ENCODE measurements at regions not wholly inside any gene's neighbourhood (a gene's known extent, or its start where the extent isn't known, plus 50 kb on each side); places are given as distances from the start of the nearest gene placed in this dataset.

DNA sequence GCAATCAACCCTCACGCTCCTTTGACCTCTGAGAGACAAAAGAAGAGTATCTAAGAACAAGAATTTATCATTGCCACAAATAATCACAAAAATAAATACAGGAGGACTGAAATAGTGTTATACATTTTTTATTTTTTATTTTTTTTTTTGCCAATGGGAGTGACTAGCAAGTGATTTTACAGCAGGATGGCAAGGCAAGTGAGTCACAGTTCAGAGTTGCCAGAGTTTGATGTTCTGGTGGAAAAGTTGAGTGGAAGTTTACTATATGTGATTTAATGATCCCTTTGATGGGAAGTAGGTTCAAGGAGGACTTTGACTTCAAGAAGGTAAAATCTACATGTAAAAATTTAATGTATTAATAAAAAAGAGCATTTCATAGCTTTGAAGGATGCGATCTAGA lies 2691.4 kb downstream of the PCDH9 start:
- H3K4me3 Mint-ChIP-seq (ENCODE audit: unreplicated experiment) = no peak overlapping the region
- Histone ChIP-seq H3K4me1 (ENCODE audit: insufficient read depth, low read length) (no peaks in the 10 kb centered on the region), H3K79me2 (ENCODE audit: insufficient read depth, low read length) (no peaks in the 10 kb centered on the region), H3K9ac (ENCODE audit: low read length) (no peak overlapping the region), H3K27me3 (ENCODE audit: insufficient read depth, low read length) (no peaks in the 10 kb centered on the region), H4K20me1 (ENCODE audit: insufficient read depth, low read length) (no peaks in the 10 kb centered on the region), H3K27ac (ENCODE audit: low read depth, low read length) (no peak overlapping the region), H3K36me3 (ENCODE audit: insufficient read depth, low read length) (no peaks in the 10 kb centered on the region), H3K9me3 (ENCODE audit: insufficient read depth, low read depth, low read length) (no peaks in the 10 kb centered on the region), H3K4me3 (ENCODE audit: insufficient read depth, low read depth, low read length) (no peak overlapping the region), H3K4me2 (ENCODE audit: low read length) (no peak overlapping the region), H2AFZ (ENCODE audit: low read depth, low read length) (no peak overlapping the region)
- H3K27ac Mint-ChIP-seq (ENCODE audit: unreplicated experiment) = no peak overlapping the region
- no peaks in the 10 kb centered on the region for H3K27me3 Mint-ChIP-seq (ENCODE audit: low read depth, unreplicated experiment)
- H3K4me1 Mint-ChIP-seq (ENCODE audit: low read depth, unreplicated experiment) = no peaks in the 10 kb centered on the region
- TF ChIP-seq CTCF (IDR thresholded peaks at IDR 0.05; ENCODE audit: insufficient read depth, low read depth, low read length) (no peak), EZH2 (IDR thresholded peaks at IDR 0.05; ENCODE audit: insufficient read depth, low read length) (no peak)
- H3K36me3 Mint-ChIP-seq (ENCODE audit: low read depth, unreplicated experiment) = no peaks in the 10 kb centered on the region
- H3K9me3 Mint-ChIP-seq (ENCODE audit: unreplicated experiment) = no peaks in the 10 kb centered on the region
- FAIRE-seq = no peak
- DNase-seq (ENCODE audit: low read depth) = no peak

DNA sequence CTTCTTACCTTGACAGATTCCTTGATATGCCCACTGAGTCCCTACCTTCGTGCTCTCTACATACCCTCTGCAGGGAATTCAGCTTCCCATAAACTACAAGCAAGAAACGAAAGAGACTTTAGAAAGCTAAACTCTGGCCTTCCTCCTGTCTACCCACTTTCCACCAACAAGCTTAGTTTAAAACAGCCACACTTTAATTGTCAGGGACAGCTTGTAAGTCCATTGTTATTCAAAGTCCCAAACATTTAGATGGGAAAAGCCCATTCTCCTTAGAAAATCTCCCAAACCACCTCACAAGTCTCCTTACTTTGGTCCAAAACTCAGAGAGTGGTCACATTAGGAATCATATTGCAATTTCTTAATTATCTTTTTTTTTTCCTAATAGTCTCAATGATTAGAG lies 2695.8 kb downstream of the PCDH9 start:
- Histone ChIP-seq H3K27me3 (ENCODE audit: insufficient read depth, low read length) (no peaks in the 10 kb centered on the region), H3K27ac (ENCODE audit: low read depth, low read length) (no peak overlapping the region), H2AFZ (ENCODE audit: low read depth, low read length) (no peak overlapping the region), H4K20me1 (ENCODE audit: insufficient read depth, low read length) (no peaks in the 10 kb centered on the region), H3K4me2 (ENCODE audit: low read length) (no peak overlapping the region), H3K4me1 (ENCODE audit: insufficient read depth, low read length) (no peaks in the 10 kb centered on the region), H3K9ac (ENCODE audit: low read length) (no peak overlapping the region), H3K4me3 (ENCODE audit: insufficient read depth, low read depth, low read length) (no peak overlapping the region), H3K79me2 (ENCODE audit: insufficient read depth, low read length) (no peaks in the 10 kb centered on the region), H3K36me3 (ENCODE audit: insufficient read depth, low read length) (no peaks in the 10 kb centered on the region), H3K9me3 (ENCODE audit: insufficient read depth, low read depth, low read length) (no peaks in the 10 kb centered on the region)
- DNase-seq (ENCODE audit: low read depth) (no peak), FAIRE-seq (no peak)
- Mint-ChIP-seq H3K27me3 (ENCODE audit: low read depth, unreplicated experiment) (no peaks in the 10 kb centered on the region), H3K4me3 (ENCODE audit: unreplicated experiment) (no peak overlapping the region), H3K4me1 (ENCODE audit: low read depth, unreplicated experiment) (no peaks in the 10 kb centered on the region), H3K36me3 (ENCODE audit: low read depth, unreplicated experiment) (no peaks in the 10 kb centered on the region), H3K27ac (ENCODE audit: unreplicated experiment) (no peak overlapping the region), H3K9me3 (ENCODE audit: unreplicated experiment) (no peaks in the 10 kb centered on the region)
- TF ChIP-seq CTCF (IDR thresholded peaks at IDR 0.05; ENCODE audit: insufficient read depth, low read depth, low read length) = no peak
- no peak for TF ChIP-seq EZH2 (IDR thresholded peaks at IDR 0.05; ENCODE audit: insufficient read depth, low read length)

DNA sequence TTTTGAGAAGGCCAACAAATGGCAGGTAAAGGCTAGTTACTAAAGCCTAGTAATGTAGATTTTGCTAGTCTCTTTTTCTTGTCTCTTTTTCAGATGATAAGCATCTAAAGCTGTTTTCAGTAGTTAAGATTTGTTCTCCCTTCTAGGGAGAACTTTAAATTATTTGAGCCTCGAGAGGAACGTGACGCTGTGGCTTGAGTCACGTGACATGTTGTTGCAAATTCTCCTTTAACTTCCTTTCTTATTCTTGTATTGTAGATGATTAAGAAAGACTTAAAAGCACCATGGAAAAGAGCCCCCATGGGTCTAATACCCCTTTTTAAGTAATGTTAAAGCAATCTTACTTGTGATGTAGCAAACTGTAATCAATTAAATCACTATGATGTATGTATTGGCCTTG lies 2698.7 kb downstream of the PCDH9 start:
- H3K9ac ChIP-seq (ENCODE audit: low read length) = no peak overlapping the region
- H3K27me3 Mint-ChIP-seq (ENCODE audit: low read depth, unreplicated experiment) = no peaks in the 10 kb centered on the region
- no peaks in the 10 kb centered on the region for H3K9me3 Mint-ChIP-seq (ENCODE audit: unreplicated experiment)
- H3K36me3 ChIP-seq (ENCODE audit: insufficient read depth, low read length) = no peaks in the 10 kb centered on the region
- no peak overlapping the region for H3K27ac Mint-ChIP-seq (ENCODE audit: unreplicated experiment)
- H3K4me3 Mint-ChIP-seq (ENCODE audit: unreplicated experiment) = no peak overlapping the region
- H3K27ac ChIP-seq (ENCODE audit: low read depth, low read length) = no peak overlapping the region
- no peaks in the 10 kb centered on the region for H3K4me1 Mint-ChIP-seq (ENCODE audit: low read depth, unreplicated experiment)
- no peaks in the 10 kb centered on the region for H3K9me3 ChIP-seq (ENCODE audit: insufficient read depth, low read depth, low read length)
- no peaks in the 10 kb centered on the region for H3K4me1 ChIP-seq (ENCODE audit: insufficient read depth, low read length)
- FAIRE-seq (no peak), DNase-seq (ENCODE audit: low read depth) (no peak)
- H4K20me1 ChIP-seq (ENCODE audit: insufficient read depth, low read length) = no peaks in the 10 kb centered on the region
- H3K4me3 ChIP-seq (ENCODE audit: insufficient read depth, low read depth, low read length) = no peak overlapping the region
- H3K4me2 ChIP-seq (ENCODE audit: low read length) = no peak overlapping the region
- no peaks in the 10 kb centered on the region for H3K79me2 ChIP-seq (ENCODE audit: insufficient read depth, low read length)
- H2AFZ ChIP-seq (ENCODE audit: low read depth, low read length) = no peak overlapping the region
- TF ChIP-seq EZH2 (IDR thresholded peaks at IDR 0.05; ENCODE audit: insufficient read depth, low read length) (no peak), CTCF (IDR thresholded peaks at IDR 0.05; ENCODE audit: insufficient read depth, low read depth, low read length) (no peak)
- H3K27me3 ChIP-seq (ENCODE audit: insufficient read depth, low read length) = no peaks in the 10 kb centered on the region
- no peaks in the 10 kb centered on the region for H3K36me3 Mint-ChIP-seq (ENCODE audit: low read depth, unreplicated experiment)

Measured in astrocyte (in vitro differentiated cells and primary cell).